ENCODE measurements at regions not wholly inside any gene's neighbourhood (a gene's known extent, or its start where the extent isn't known, plus 50 kb on each side); places are given as distances from the start of the nearest gene placed in this dataset.

- TF ChIP-seq CTCF (IDR thresholded peaks at IDR 0.05; ENCODE audit: insufficient read depth, low read length) (no peak), GABPA (IDR thresholded peaks at IDR 0.05; ENCODE audit: low read depth) (no peak), POLR2AphosphoS5 (IDR thresholded peaks at IDR 0.05; ENCODE audit: low read depth) (no peak), REST (IDR thresholded peaks at IDR 0.05; ENCODE audit: insufficient replicate concordance, low read depth) (no peak), SPI1 (IDR thresholded peaks at IDR 0.05; ENCODE audit: borderline replicate concordance, low read depth) (no peak)
Measured at GRCh38 chr14:89660166-89660565, 243.1 kb upstream of the FOXN3 start.
